ENCODE measurements at regions not wholly inside any gene's neighbourhood (a gene's known extent, or its start where the extent isn't known, plus 50 kb on each side); places are given as distances from the start of the nearest gene placed in this dataset.

- Histone ChIP-seq H3F3A (ENCODE audit: control insufficient read depth, insufficient read depth) (no peaks in the 10 kb centered on the region), H3K27ac (ENCODE audit: low read depth, low read length) (no peak overlapping the region), H3K9me3 (ENCODE audit: control insufficient read depth, insufficient read depth, low read length) (no peaks in the 10 kb centered on the region), H3K4me2 (ENCODE audit: low read length) (no peak overlapping the region), H3K36me3 (ENCODE audit: control insufficient read depth, low read length) (no peaks in the 10 kb centered on the region), H3K9me2 (replicated peaks; ENCODE audit: control insufficient read depth, low read length) (no peaks in the 10 kb centered on the region), H3K27me3 (ENCODE audit: control insufficient read depth, low read length) (no peaks in the 10 kb centered on the region), H3K4me3 (ENCODE audit: low read length) (no peak overlapping the region), H3K4me1 (ENCODE audit: control insufficient read depth, low read length) (no peaks in the 10 kb centered on the region), H4K20me1 (ENCODE audit: control insufficient read depth, insufficient read depth, low read depth, low read length) (no peaks in the 10 kb centered on the region), H3K79me2 (ENCODE audit: control insufficient read depth, low read length) (no peaks in the 10 kb centered on the region)
- TF ChIP-seq EZH2phosphoT487 (IDR thresholded peaks at IDR 0.05; ENCODE audit: borderline replicate concordance, low read length) (no peak), CTCF (IDR thresholded peaks at IDR 0.05; ENCODE audit: low read depth, low read length, poor library complexity, severe bottlenecking) (no peak)
These were observed 110.2 kb upstream of the EGFLAM start for GRCh38 chr5:38148021-38148625.

DNA sequence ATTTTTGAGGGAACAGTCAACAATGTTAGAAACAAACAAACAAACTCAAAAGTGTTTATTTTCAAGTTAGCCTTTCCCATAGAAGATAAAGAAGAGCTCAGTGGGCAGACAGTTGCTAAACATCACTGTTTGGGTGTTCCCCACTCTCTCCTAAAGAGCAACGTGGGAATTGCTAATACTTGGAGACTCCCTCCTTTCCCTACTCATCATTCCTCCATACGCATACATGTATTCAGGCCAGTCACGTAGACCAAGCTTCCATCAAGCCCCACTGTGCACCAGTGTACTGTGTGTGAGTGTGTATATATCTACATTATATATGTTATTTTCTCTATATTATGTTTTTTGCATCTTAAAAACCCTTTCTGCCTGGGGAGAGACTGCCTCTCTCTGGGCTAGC lies 115.0 kb upstream of the EGFLAM start:
- no peak overlapping the region for H3K4me3 ChIP-seq (ENCODE audit: low read length)
- H3K4me2 ChIP-seq (ENCODE audit: low read length) = no peak overlapping the region
- no peak overlapping the region for H3K27ac ChIP-seq (ENCODE audit: low read depth, low read length)
- TF ChIP-seq CTCF (IDR thresholded peaks at IDR 0.05; ENCODE audit: low read depth, low read length, poor library complexity, severe bottlenecking) (no peak), EZH2phosphoT487 (IDR thresholded peaks at IDR 0.05; ENCODE audit: borderline replicate concordance, low read length) (no peak)
- H3K79me2 ChIP-seq (ENCODE audit: control insufficient read depth, low read length) = no peaks in the 10 kb centered on the region
- H3K9me2 ChIP-seq (replicated peaks; ENCODE audit: control insufficient read depth, low read length) = no peaks in the 10 kb centered on the region
- no peaks in the 10 kb centered on the region for H3F3A ChIP-seq (ENCODE audit: control insufficient read depth, insufficient read depth)
- no peaks in the 10 kb centered on the region for H4K20me1 ChIP-seq (ENCODE audit: control insufficient read depth, insufficient read depth, low read depth, low read length)
- no peaks in the 10 kb centered on the region for H3K4me1 ChIP-seq (ENCODE audit: control insufficient read depth, low read length)
- H3K27me3 ChIP-seq (ENCODE audit: control insufficient read depth, low read length) = no peaks in the 10 kb centered on the region
- no peaks in the 10 kb centered on the region for H3K9me3 ChIP-seq (ENCODE audit: control insufficient read depth, insufficient read depth, low read length)
- no peaks in the 10 kb centered on the region for H3K36me3 ChIP-seq (ENCODE audit: control insufficient read depth, low read length)

- no peaks in the 10 kb centered on the region for H3K27me3 ChIP-seq (ENCODE audit: control insufficient read depth, low read length)
- no peaks in the 10 kb centered on the region for H3K9me3 ChIP-seq (ENCODE audit: control insufficient read depth, insufficient read depth, low read length)
- H3K4me3 ChIP-seq (ENCODE audit: low read length) = no peak overlapping the region
- H3F3A ChIP-seq (ENCODE audit: control insufficient read depth, insufficient read depth) = no peaks in the 10 kb centered on the region
- H4K20me1 ChIP-seq (ENCODE audit: control insufficient read depth, insufficient read depth, low read depth, low read length) = no peaks in the 10 kb centered on the region
- no peak overlapping the region for H3K4me2 ChIP-seq (ENCODE audit: low read length)
- TF ChIP-seq CTCF (IDR thresholded peaks at IDR 0.05; ENCODE audit: low read depth, low read length, poor library complexity, severe bottlenecking) = no peak
- TF ChIP-seq EZH2phosphoT487 (IDR thresholded peaks at IDR 0.05; ENCODE audit: borderline replicate concordance, low read length) = no peak
- no peak overlapping the region for H3K27ac ChIP-seq (ENCODE audit: low read depth, low read length)
- no peaks in the 10 kb centered on the region for H3K4me1 ChIP-seq (ENCODE audit: control insufficient read depth, low read length)
- H3K36me3 ChIP-seq (ENCODE audit: control insufficient read depth, low read length) = no peaks in the 10 kb centered on the region
- no peaks in the 10 kb centered on the region for H3K9me2 ChIP-seq (replicated peaks; ENCODE audit: control insufficient read depth, low read length)
- no peaks in the 10 kb centered on the region for H3K79me2 ChIP-seq (ENCODE audit: control insufficient read depth, low read length)
These were observed 116.7 kb upstream of the EGFLAM start for GRCh38 chr5:38141665-38142064.

Data from DOHH2 (cell line).